ENCODE measurements at regions not wholly inside any gene's neighbourhood (a gene's known extent, or its start where the extent isn't known, plus 50 kb on each side); places are given as distances from the start of the nearest gene placed in this dataset.

DNA sequence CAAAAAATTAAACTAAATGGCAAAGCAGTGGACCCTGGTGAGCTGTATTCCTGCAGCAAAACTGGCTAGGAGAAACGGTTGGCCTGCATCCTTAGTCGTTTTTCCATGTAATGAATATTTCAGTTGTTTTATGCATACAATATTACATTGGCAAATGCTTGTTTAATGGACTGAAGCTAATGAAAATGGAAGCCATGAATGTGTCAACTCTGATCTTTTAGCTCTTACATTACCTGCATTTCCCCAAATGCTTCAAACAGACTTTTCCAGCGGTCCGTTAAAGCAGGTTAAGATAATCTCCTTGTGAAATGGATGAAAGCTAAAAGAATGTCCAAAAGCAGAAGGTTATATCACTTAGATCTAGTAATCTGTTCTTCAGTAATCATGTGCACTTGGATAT lies 686.3 kb upstream of the SETBP1 start:
- TF ChIP-seq JUND (IDR thresholded peaks at IDR 0.05) (no peak), POLR2A (IDR thresholded peaks at IDR 0.05; ENCODE audit: borderline replicate concordance, extremely low read depth, insufficient read depth, insufficient read length) (no peak), ZNF274 (IDR thresholded peaks at IDR 0.05; ENCODE audit: low read depth, low read length) (no peak)

Data from HCT116 (cell line).